ENCODE measurements at regions not wholly inside any gene's neighbourhood (a gene's known extent, or its start where the extent isn't known, plus 50 kb on each side); places are given as distances from the start of the nearest gene placed in this dataset.
"Not testable (repeated sequence)": the region's sequence is repeated elsewhere in the genome, so short reads cannot be mapped to it uniquely, and the experiment has no call there.

- Histone ChIP-seq H3K27ac (no peak overlapping the region), H3K9me3 (peaks cover 0 to 7% (median 0%) of the 10 kb centered on the region in 3 donors), H3K4me1 (no peaks in the 10 kb centered on the region), H3K4me3 (no peak overlapping the region), H3K36me3 (no peaks in the 10 kb centered on the region), H3K27me3 (no peaks in the 10 kb centered on the region)
- 63 to 64% methylated on average over 1 of the region's 1 CpG for WGBS, 2 donors (ENCODE audit: low coverage in 1 of 2)
- TF ChIP-seq POLR2A (IDR thresholded peaks at IDR 0.05) (no peak), POLR2AphosphoS5 (IDR thresholded peaks at IDR 0.05) (no peak), CTCF (IDR thresholded peaks at IDR 0.05) (no peak), EP300 (IDR thresholded peaks at IDR 0.05) (no peak)
- no peak for ATAC-seq
Observed at GRCh38 chr13:65504213-65504612, 1725.9 kb downstream of the PCDH9 start.

- H3K4me3 ChIP-seq = no peak overlapping the region
- no peak for ATAC-seq
- H3K36me3 ChIP-seq = no peaks in the 10 kb centered on the region
- H3K27me3 ChIP-seq = no peaks in the 10 kb centered on the region
- peaks cover 0 to 7% (median 0%) of the 10 kb centered on the region in 3 donors for H3K9me3 ChIP-seq
- H3K27ac ChIP-seq = no peak overlapping the region
- TF ChIP-seq POLR2A (IDR thresholded peaks at IDR 0.05) (no peak), POLR2AphosphoS5 (IDR thresholded peaks at IDR 0.05) (no peak), CTCF (IDR thresholded peaks at IDR 0.05) (no peak), EP300 (IDR thresholded peaks at IDR 0.05) (no peak)
- H3K4me1 ChIP-seq = no peaks in the 10 kb centered on the region
- WGBS, 2 donors (ENCODE audit: low coverage in 1 of 2) = 42 to 85% methylated on average over 3 of the region's 3 CpGs
Observed at GRCh38 chr13:65500481-65500880, 1729.7 kb downstream of the PCDH9 start.

GRCh38 chr13:65499256-65499655 lies 1730.9 kb downstream of the PCDH9 start:
- H3K27me3 ChIP-seq = no peaks in the 10 kb centered on the region
- 53 to 92% methylated on average over 1 of the region's 1 CpG for whole genome bisulfite sequencing, 2 donors (ENCODE audit: low coverage in 1 of 2)
- no peak overlapping the region for H3K4me3 ChIP-seq
- H3K27ac ChIP-seq = no peak overlapping the region
- no peaks in the 10 kb centered on the region for H3K9me3 ChIP-seq
- no peaks in the 10 kb centered on the region for H3K4me1 ChIP-seq
- no peak for ATAC-seq
- TF ChIP-seq EP300 (IDR thresholded peaks at IDR 0.05) (no peak), CTCF (IDR thresholded peaks at IDR 0.05) (no peak), POLR2AphosphoS5 (IDR thresholded peaks at IDR 0.05) (no peak), POLR2A (IDR thresholded peaks at IDR 0.05) (no peak)
- no peaks in the 10 kb centered on the region for H3K36me3 ChIP-seq

DNA sequence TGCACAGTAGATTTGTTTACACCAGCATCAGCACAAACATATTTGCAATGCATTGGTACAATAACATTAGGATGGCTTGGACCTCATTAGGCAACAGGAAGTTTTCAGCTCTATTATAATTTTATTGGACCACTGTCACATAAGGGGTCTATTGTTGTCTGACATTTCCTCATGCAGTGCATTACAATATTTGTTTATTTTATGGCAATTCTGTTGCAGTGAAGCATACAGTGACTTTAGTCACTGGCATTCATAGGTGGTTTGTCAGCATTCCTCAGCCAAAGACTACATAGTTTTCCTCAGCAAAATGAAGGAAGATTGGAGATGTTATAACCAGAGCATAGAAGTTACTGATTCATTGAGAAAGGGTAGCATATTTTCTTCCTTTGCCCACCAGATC lies 1732.9 kb downstream of the PCDH9 start:
- no peak for ATAC-seq
- no peak for TF ChIP-seq POLR2AphosphoS5 (IDR thresholded peaks at IDR 0.05)
- no peak for TF ChIP-seq CTCF (IDR thresholded peaks at IDR 0.05)
- TF ChIP-seq POLR2A (IDR thresholded peaks at IDR 0.05) = no peak
- TF ChIP-seq EP300 (IDR thresholded peaks at IDR 0.05) = no peak
- Histone ChIP-seq H3K27ac (no peak overlapping the region), H3K27me3 (no peaks in the 10 kb centered on the region), H3K36me3 (no peaks in the 10 kb centered on the region), H3K4me1 (no peaks in the 10 kb centered on the region), H3K4me3 (no peak overlapping the region), H3K9me3 (no peaks in the 10 kb centered on the region)

- WGBS, 2 donors (ENCODE audit: low coverage in 1 of 2) = 50 to 100% methylated on average over 1 of the region's 1 CpG
- H3K27me3 ChIP-seq, H3K4me1 ChIP-seq, H3K4me3 ChIP-seq, H3K9me3 ChIP-seq, H3K27ac ChIP-seq, H3K36me3 ChIP-seq, ATAC-seq: not testable (repeated sequence)
Observed at GRCh38 chr13:65490725-65491124, 1739.4 kb downstream of the PCDH9 start.

DNA sequence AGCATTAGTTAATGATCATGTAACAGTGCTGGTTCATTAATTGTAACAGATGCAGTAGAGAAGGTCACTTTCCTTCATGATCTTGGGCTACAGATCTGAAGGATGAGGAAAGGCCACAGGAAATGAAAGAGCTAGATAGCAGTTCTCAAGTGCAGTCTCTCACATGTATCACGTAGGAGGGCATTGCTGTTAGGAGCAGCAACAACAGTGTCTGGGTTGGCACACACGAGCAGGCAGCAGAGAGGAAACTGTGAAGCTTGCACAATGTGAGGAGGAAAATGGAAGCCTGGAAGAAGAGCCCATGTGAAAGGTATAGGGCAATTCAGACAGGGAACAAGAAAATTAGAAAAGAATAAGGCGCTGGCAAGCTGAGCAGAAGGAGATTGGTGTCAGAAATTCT lies 1741.5 kb downstream of the PCDH9 start:
- Histone ChIP-seq H3K9me3 (no peaks in the 10 kb centered on the region), H3K4me3 (no peak overlapping the region), H3K27me3 (no peaks in the 10 kb centered on the region), H3K4me1 (no peaks in the 10 kb centered on the region), H3K36me3 (no peaks in the 10 kb centered on the region), H3K27ac (no peak overlapping the region)
- no peak for ATAC-seq
- TF ChIP-seq EP300 (IDR thresholded peaks at IDR 0.05) (no peak), CTCF (IDR thresholded peaks at IDR 0.05) (no peak), POLR2A (IDR thresholded peaks at IDR 0.05) (no peak), POLR2AphosphoS5 (IDR thresholded peaks at IDR 0.05) (no peak)
- 56 to 74% methylated on average over 3 of the region's 3 CpGs for WGBS, 2 donors (ENCODE audit: low coverage in 1 of 2)

All from gastroesophageal sphincter (tissue), 4 donors.